HG02943 (cell line): ENCODE measurements at regions not wholly inside any gene's neighbourhood (a gene's known extent, or its start where the extent isn't known, plus 50 kb on each side); places are given as distances from the start of the nearest gene placed in this dataset.

Source experiments
- ATAC-seq: cut with Tn5 transposase; IDR thresholded peaks from one replicate; pipeline ENCODE4 v1.9.1; 2021; ENCODE audit warnings: mild to moderate bottlenecking, low read depth, moderate library complexity; ENCODE audit not compliant: unreplicated experiment

DNA sequence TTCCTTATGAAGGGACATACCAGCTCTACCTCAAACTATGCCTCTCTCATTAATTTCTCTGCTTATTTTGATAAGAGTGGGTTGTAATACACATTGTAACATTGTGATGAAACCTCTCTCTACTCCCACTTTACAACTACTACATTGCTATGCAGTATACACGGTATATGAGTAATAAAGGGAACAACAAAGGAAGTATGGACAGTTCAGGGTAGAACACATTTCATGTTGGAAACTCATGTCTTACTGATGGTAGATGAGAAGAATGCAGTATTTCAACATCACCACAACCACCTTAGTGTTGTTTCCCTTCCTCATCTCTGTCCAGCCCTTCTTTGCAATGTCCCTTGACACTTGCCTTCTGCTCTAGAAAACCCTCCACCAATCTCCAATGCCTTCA is 515.9 kb upstream of the CELF4 start:
- no peak for ATAC-seq

DNA sequence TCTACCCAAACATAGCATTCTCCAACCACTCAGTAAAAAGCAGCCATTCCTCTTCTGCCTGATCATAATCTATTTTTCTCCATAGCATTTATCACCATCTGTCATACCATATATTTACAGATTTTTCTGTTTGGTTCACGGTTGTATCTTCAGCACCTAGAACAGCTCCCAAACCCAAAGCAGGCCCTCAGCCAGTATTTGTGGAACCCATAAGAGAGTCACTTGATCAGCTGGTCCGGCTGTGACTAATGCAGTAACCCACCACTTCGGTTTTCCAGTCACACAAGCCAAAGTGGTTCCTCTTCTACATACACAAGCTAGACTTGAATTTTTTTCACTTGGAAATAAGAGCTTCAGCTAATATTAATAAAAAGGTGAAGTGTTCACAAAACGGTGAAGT is 511.6 kb upstream of the CELF4 start:
- no peak for ATAC-seq

DNA sequence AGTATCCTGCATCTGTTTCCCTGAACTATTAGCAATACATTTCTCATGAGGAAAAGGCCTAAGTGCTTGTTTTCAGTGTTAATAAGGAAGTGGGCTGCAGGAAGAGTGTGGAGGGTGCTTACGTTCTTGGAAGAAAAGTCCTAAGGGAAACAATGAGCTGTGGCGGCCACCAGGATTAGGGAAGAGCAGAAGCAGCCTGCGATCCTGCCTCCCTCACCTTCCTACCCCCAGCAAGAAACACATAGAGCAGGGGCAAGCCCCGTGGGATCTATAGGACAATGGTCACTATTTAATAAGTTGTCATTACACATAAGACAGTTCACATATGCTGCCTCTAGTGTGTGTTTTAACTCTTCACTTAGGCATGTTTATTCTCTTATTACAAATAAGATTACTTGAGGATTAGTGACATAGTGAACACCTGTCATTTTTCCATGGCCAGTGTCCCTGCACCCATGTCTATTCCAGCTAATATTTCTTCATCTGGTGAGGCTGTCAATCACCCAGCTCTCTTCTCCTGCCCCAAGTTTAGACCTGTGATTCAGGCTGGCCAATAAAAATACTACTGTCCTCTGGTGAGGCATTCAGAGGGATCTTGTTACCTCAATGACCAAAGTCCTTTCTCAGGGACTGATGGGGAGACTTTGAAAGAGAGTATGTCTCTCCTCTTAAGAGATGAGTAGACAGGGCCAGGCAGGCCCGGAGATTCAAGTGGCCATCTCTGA is 510.9 kb upstream of the CELF4 start:
- no peak for ATAC-seq

DNA sequence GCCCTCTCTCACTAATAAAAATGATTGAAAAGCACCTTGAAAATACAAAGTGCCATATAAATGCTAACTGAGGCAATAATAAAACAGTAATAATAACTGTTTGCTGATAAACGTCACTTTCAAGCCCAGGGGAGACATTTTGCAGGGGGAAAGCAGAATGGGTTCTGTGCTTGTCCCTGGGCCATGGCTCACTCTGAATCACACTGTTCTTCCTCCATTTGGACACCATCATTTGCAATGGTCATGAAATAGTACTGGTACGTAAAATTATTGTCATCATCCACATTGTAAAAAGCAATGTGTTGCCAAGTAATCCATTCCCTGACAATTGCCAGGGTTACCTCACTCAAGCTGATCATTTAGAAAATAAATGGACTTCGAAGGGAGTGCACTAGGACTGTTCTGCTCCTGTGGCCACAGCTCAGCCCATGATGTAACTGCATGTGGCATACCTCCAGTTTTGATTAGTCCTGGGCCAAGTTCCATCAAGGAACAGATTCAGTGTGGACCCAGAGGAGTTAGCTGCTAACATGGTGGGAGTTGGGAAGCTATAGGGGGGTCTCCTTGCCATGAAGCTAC is 508.8 kb upstream of the CELF4 start:
- no peak for ATAC-seq

DNA sequence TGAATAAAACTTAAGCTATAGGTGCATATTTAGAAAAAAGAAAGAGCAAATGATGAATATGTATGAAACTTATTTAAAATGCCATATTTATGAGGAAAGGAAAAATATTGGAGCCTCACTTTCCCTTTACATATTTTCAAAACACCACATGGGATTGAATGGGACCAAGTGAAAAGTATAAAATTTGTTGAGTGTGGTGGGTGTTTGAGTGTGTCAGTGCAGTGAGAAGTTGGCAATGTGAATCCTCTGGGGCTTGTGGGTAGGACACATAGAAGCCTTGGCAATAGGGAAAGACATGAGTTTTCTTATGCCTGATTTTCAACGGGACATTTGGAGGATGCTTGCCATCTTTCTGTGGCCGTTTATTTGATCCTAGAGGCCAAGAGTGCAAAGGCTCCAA is 502.2 kb upstream of the CELF4 start:
- no peak for ATAC-seq

DNA sequence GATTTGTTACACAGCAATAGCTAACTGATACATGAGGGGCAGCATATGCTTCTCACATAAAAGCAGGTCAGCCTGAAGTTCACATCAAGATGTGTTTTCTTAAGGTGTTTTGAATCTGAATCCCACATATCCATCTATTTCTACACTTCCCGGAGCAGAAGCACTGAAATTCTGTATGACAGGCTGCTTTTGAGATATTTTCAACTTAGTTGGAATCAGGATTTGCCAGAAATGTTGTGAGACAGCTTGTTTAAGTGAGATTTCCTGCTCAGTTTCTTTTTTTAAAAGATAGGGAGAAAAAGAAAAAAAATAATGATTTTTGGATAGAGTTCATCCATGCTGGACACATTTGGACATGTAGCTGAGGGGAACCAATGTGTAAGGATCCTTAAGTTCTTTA is 501.5 kb upstream of the CELF4 start:
- no peak for ATAC-seq

DNA sequence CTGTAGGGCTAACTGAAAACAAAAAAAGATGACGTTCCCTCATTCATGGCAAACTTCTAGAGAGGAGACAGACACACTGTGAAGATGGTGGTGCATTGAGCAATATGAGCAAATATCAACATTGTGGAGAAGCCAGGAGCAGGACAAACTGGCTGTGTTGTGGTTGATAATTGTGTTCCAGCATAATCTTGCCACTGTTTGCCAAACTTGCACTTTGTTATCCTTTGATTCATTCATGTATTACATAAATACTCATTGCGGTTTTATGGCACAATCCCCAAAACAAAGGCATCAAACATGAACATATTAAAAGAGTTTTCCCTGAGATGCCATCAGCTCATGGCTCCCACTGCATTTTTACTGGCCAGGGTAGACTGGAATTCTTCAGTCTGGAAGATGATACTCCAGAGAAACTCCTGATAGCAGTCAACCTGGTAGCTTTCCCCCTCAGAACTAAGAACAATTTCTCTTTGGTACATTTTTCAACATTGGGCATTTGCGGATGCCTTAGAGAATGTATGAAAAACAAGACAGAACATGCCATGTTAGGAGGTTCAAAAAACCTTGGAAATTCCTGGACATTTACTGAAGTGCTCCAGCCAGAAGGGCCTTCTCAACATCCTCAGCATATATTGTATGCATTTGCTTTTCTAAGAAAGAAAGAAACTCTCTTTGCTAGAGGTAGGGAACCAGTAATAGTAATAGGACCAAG is 487.4 kb upstream of the CELF4 start:
- no peak for ATAC-seq

DNA sequence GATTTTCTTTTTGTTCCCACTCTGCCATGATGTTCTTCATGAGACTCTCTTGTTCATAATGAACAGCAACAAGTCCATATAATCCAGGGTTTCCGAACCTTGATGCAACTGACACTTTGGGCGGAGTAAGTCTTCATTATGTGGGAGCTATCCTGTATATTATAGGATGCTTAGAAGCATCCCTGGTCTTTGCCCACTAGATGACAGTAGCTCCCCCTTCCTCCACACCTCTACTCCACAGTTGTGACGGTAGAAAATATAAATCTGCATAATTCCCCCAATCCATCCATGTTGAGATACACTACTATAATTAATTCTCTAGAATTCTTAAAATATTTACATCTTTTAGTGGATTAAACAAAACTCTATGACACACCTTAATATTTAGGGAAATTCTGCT is 482.2 kb upstream of the CELF4 start:
- no peak for ATAC-seq

DNA sequence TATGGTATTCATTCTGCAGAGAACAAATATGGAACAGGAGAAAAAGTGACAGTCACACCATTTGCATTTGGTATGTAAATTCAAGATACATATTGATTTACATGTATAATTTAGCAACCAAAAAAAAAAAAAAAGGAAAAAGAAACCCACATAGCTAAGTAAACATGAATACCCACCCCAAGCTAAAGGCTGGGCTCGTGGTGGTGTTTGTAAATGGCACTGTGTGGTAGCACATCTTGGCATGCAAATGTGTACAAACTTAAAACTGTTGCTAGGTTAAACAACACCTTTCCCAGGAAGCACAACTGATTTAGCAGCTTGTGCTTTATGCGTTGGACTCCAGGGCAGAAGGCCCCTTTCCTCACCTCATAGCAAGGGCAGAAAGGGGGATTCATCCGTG is 481.1 kb upstream of the CELF4 start:
- ATAC-seq, result no peak

DNA sequence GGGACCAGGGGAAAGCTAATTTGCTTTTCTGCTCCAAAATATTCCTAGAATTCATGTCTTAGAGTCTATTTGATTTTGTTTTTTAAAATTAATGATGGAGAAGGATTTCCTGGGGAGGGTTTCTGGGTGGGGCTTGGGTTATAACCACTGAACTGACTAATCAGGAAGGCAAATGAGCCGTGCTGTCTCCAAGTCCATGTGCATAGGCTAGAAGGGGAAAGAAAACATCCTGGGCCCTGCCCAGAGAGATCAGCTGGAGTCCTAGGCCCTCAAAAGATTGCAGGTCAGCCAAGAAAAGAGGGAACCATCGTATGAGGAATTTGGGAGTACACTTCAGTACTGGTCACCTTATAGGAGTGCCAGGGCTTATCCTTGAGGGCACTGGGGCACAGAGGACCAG is 480.2 kb upstream of the CELF4 start:
- ATAC-seq, result no peak

DNA sequence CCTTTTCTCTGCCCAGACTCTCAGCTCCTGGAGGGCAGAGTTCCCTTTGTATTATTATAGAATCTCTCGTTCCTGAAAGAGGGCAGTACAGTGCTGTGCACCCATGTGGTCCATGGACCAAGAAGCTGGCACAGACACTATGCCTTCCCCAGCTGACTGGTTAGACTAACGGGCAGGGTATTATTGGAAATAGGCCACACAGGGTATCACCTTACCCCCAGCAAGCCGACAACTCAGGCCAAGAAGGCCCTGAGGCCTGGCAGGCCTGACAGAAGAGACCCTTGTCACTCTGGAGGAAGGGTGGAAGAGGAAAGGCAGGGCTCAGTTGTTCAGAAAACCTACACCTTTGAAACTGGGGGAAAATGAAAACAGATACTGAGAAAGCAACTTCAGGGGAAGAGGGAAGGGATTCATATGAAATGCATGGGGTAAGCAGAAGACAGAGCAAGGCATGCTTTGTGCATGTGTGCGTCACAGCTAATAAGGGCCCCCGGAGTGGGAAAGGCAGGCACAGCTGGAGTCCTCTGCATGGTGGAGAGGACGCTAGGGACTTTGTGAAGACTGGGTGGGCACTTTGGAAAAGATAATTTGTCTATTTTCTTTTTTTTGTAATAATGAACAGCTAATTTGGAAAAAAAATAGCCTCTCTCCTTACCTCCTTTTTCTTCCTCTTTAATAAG is 476.8 kb upstream of the CELF4 start:
- no peak for ATAC-seq

DNA sequence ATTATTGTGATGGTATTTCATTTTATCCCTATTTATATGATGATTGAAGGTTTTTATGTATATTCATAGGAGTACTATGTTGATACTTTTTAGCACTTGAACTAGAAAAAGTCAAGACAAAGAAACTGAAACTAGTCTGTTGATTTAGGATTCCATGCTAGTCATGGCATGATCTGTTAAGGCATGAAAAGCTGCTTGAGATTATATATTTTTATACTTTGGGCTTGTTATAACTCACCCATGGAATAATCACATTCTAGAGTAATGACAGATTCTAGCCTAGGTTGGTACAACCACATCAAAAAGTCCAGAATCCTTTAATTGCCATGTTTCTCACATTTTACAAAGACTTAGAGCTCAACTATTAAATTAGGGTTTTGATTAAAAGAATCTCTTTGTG is 472.6 kb upstream of the CELF4 start:
- no peak for ATAC-seq

DNA sequence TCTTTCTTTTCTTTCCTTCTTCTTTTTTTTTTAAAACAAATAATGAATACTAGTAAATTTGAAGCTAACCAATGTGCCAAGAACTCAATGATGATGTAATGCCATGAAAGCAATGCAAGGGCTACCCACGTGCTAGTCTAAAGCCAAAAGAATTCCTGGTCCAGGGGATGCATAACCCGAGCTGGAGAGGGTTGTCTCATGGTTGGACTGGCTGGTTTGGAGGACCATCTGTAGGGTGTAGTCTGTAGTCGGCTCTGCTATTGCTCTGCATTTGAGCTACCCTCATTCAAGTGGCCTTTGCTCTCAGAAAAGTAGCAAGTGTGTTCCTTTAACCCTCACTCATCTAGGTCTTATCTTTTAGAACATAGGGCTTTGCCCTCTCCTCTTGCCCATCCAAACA is 469.6 kb upstream of the CELF4 start:
- no peak for ATAC-seq

DNA sequence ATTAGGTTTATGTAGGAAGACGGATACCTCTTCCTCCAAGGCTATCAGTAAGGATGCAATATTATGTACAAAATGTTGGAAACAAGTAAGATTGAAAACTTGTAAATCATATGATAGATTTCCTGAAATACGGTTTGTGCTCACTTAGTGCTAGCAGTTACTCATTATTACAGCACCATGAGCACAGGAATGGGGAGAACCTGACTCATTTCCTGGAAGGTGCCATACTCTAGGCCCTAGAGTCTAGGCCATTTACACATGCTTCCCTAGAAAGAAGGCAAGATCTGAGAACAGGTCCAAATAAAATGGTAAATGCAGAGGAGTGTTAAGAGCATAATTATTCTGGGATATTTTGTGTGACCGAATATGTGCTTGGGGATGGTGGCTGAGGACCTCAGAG is 467.7 kb upstream of the CELF4 start:
- no peak for ATAC-seq

DNA sequence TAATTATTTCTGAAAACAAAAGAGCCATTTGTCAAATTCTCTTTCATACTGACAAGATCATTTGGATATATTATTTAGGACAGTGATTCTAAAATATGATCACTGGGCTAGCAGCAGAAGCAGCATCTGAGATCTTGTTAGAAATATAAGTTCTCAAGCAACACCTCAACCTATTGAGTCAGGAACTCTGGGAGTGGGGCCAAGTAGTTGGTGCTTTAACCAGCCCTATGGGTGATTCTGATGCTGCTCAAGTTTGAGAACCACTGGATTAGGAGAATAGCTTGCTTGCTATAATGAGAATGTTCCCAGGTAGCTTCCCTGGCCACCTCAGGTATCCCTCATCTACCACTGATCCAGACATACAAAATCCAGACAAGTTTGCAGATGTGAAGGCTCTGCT is 466.9 kb upstream of the CELF4 start:
- no peak for ATAC-seq

DNA sequence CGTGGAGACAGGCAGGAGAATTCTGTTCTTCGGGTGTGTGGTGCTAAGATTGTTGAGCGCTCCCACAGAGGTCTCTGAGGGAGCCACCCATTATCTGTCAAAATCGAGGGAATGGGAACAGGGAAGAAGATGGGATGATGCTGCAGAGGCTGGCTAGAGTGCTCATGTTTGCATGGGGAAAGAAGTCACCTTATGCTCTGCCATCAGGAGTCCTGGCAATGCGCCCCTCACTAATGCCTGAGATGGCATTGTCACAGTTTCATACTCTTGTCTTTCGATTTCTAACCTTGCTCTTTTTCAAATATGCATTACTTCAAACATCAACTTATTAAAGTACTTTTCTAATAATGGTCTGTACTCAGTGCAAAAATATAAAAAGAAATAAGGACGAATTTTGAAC is 463.3 kb upstream of the CELF4 start:
- ATAC-seq, result no peak

DNA sequence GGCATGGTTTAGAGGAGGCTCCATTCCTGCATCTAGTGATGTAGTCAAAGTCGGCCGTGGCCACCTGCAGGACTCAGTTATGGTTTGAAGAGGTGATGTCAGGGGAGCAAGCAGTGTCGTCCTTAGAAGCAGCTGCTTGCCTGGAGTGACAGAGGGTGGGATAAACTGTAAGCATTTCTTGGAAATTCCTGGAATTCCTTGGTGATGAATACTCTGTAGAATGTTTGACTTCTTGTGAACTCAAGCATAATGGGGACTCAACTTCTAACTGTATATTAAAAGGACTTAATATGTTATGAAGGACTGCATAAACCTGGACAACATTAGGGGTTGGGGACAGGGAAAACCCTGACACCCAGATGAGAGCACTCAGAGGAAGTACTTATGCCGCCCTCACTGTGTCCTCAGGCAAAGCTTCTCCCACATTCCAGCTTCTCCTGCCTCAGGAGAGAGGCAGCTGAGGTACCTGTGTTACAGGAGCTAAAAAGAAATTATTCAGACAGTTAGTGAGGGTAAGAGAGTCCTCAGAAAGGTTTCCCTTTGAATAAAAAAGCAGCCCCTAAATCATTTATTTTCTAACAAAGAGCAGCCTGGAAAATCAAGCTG is 459.9 kb upstream of the CELF4 start:
- no peak for ATAC-seq

DNA sequence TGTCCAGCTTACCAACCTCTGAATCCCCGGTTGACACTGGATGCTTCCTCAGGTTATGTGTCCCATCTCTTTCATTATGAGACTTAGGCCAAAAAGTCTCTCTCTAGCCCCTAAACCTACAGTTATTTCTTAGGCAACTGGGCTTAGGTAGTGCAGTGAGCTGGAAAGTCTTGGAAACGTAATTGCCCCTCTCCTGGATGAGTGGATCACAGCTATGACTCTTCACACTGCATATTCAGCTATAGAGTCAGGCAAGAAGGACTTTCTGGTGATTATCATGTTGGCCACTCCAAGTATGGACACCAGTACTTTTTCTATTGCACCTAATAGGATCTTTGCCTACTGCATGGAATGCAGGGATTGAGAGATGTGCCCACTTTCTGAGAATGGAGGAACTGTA is 458.3 kb upstream of the CELF4 start:
- ATAC-seq, result no peak

DNA sequence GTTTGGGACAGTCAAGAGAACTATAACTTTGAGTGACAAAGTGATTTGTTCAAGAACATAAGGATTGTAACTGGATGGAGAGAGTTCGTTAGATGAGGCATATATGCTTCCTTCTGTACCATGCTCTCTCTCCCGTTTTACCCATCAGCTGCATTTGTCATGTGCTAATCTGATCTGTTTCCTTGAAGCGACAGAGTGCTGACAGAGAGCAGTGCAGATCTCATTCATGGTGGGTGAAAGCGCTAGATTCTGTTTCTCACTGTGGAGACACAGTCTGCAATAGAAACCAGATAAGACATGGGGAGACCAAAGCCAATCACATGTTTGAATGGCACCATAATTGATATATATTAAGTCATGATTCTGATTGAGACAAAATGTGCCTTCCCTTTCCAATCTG is 456.6 kb upstream of the CELF4 start:
- ATAC-seq, result no peak

DNA sequence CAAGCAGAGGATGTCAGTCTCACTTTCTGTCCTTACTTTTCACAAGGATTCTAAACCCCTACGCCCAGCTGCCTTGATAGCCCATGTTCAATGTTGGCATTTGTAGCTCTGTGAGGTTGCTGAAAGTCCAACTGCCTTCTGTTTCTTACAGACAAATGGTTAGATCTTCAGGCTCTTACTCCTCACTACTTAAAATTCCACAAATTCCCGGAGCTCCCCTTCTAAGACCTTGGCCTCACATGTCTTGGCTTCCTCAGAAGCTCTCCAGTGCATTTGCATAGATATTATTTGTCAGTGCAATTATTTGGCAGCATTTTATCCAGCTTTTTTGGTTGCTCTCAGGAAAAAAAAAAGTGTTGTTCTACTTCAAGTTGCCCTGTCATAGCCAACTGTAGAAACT is 453.7 kb upstream of the CELF4 start:
- no peak for ATAC-seq
